A549 (cell line): ENCODE measurements at regions not wholly inside any gene's neighbourhood (a gene's known extent, or its start where the extent isn't known, plus 50 kb on each side); places are given as distances from the start of the nearest gene placed in this dataset.

ENCODE experiments used
- ATAC-seq, 2 experiments: fragments of 200-7000 bp in 1 of 2; fragments of >200 bp in 1 of 2; cut with Nextera tagmentation in 1 of 2; cut with Tn5 transposase in 1 of 2; 3 replicates each; pipeline versions ENCODE4 v1.8.0 to v1.9.1; 2018 to 2020; ENCODE audit warnings: mild to moderate bottlenecking in 1 of 2, moderate library complexity in 1 of 2
- CTCF ChIA-PET: fragments of 300-600 bp; sonication (Branson Sonifier 250); formaldehyde crosslinking; extraction: SDS; loops from one replicate; lab custom pipeline; 2021; ENCODE audit warnings: antibody characterized with exemption, inconsistent platforms; lab: Yijun Ruan, JAX
- POLR2A ChIA-PET: fragments of 350-600 bp; formaldehyde crosslinking; extraction: SDS; loops from one replicate; lab custom pipeline; 2021; ENCODE audit warnings: antibody characterized with exemption, inconsistent platforms; lab: Yijun Ruan, JAX
- DNase-seq, 2 experiments: peaks; one replicate each; pipeline versions ENCODE4 v3.0.0 to v3.0.0-alpha.2; 2011 to 2016; ENCODE audit warnings: low read depth in 1 of 2, low spot score in 1 of 2
- FAIRE-seq: peaks from 2 replicates; lab custom pipeline; 2011; peaks lifted over from hg19 to GRCh38; lab: Jason Lieb, UNC
- H3K27ac ChIP-seq, 2 experiments: fragments of >200 bp; sonication (Bioruptor Twin); formaldehyde crosslinking; 3 replicates each; pipeline ENCODE4 v1.5.1; 2016 to 2017
- H3K4me1 ChIP-seq: fragments of >200 bp; sonication (Bioruptor Twin); formaldehyde crosslinking; 3 replicates; pipeline ENCODE4 v1.6.1; 2016
- H3K4me2 ChIP-seq: fragments of >200 bp; sonication (Bioruptor Twin); formaldehyde crosslinking; 3 replicates; pipeline ENCODE4 v1.6.1; 2016
- H3K4me3 ChIP-seq: fragments of >200 bp; sonication (Bioruptor Twin); formaldehyde crosslinking; 3 replicates; pipeline ENCODE4 v1.5.1; 2016
- H3K9me3 ChIP-seq: fragments of >200 bp; sonication (Bioruptor Twin); formaldehyde crosslinking; 3 replicates; pipeline ENCODE4 v1.6.1; 2016
- CBX2 ChIP-seq: fragments of 200-600 bp; sonication (generic); IDR thresholded peaks from 2 replicates; pipeline ENCODE4 v1.6.1; 2016; ENCODE audit warnings: low read depth, mild to moderate bottlenecking, borderline replicate concordance
- CBX8 ChIP-seq: fragments of 200-600 bp; sonication (generic); IDR thresholded peaks from 2 replicates; pipeline ENCODE4 v1.6.1; 2016
- ESRRA ChIP-seq: fragments of 150-350 bp; IDR thresholded peaks from 2 replicates; pipeline ENCODE4 v1.6.1; 2014; ENCODE audit warnings: mild to moderate bottlenecking, low read length, borderline replicate concordance
- FOSB ChIP-seq: fragments of 250-450 bp; sonication (Bioruptor Pico); IDR thresholded peaks from 2 replicates; pipeline ENCODE4 v1.5.0; 2020; ENCODE audit warnings: mild to moderate bottlenecking, moderate library complexity
- HOXA7 ChIP-seq: fragments of 250-450 bp; sonication (Bioruptor Pico); IDR thresholded peaks from 2 replicates; pipeline ENCODE4 v1.5.0; 2020; ENCODE audit warnings: mild to moderate bottlenecking, moderate library complexity
- HOXB13 ChIP-seq: fragments of 250-450 bp; sonication (Bioruptor Pico); IDR thresholded peaks from 2 replicates; pipeline ENCODE4 v1.5.0; 2020; ENCODE audit warnings: low read depth, mild to moderate bottlenecking, moderate library complexity
- JUN ChIP-seq, 2 experiments: fragments of >200 bp; sonication (Bioruptor Twin); formaldehyde crosslinking; IDR thresholded peaks; 2 replicates in 1 of 2; 3 replicates in 1 of 2; pipeline ENCODE4 v1.6.1; 2016 to 2017
- KDM1A ChIP-seq: fragments of 200-600 bp; sonication (generic); IDR thresholded peaks from 2 replicates; pipeline ENCODE4 v1.6.1; 2016; ENCODE audit warnings: low read depth, mild to moderate bottlenecking
- MAFK ChIP-seq: fragments of 450-650 bp; IDR thresholded peaks from 2 replicates; pipeline ENCODE4 v1.6.1; 2014; ENCODE audit not compliant: partially characterized antibody
- MAZ ChIP-seq: fragments of 150-350 bp; IDR thresholded peaks from 2 replicates; pipeline ENCODE4 v1.6.1; 2014; ENCODE audit warnings: antibody characterized with exemption, low read depth, low read length, borderline replicate concordance
- RAD21 ChIP-seq, 2 experiments: fragments of >200 bp in 1 of 2; sonication (Bioruptor Twin) in 1 of 2; formaldehyde crosslinking in 1 of 2; IDR thresholded peaks in 1 of 2; conservative IDR thresholded peaks in 1 of 2; 2 replicates in 1 of 2; 3 replicates in 1 of 2; pipeline ENCODE4 v1.6.1; 2012 to 2018; ENCODE audit warnings: inconsistent platforms in 1 of 2
- RCOR1 ChIP-seq: fragments of 150-350 bp; IDR thresholded peaks from 2 replicates; pipeline ENCODE4 v1.6.1; 2014; ENCODE audit warnings: antibody characterized with exemption, low read length, low read depth
- SREBF2 ChIP-seq: fragments of 450-650 bp; IDR thresholded peaks from 2 replicates; pipeline ENCODE4 v1.6.1; 2014; ENCODE audit warnings: mild to moderate bottlenecking, moderate library complexity
- ZFP36 ChIP-seq: fragments of 450-650 bp; IDR thresholded peaks from 2 replicates; pipeline ENCODE4 v1.6.1; 2014; ENCODE audit warnings: borderline replicate concordance; ENCODE audit not compliant: partially characterized antibody
- WGBS: methylation state at CpG from one replicate; pipeline ENCODE4 v1.1.6; 2017; ENCODE audit errors: missing lambda C conversion rate; 5-methylcytosine and 5-hydroxymethylcytosine counted together
- TF ChIP-seq, protein P1 (sequence below): fragments of 450-650 bp; IDR thresholded peaks from 2 replicates; pipeline ENCODE4 v1.6.1; 2014; ENCODE audit warnings: antibody characterized with exemption
- TF ChIP-seq, protein P2 (sequence below): fragments of >200 bp; sonication (Bioruptor Twin); formaldehyde crosslinking; IDR thresholded peaks from 3 replicates; pipeline ENCODE4 v1.5.1; 2016
- TF ChIP-seq, protein P3 (sequence below): fragments of 150-350 bp; IDR thresholded peaks from 2 replicates; pipeline ENCODE4 v1.6.1; 2014; ENCODE audit warnings: low read depth, mild to moderate bottlenecking, low read length
- TF ChIP-seq, protein P4 (sequence below): fragments of 250-450 bp; sonication (Bioruptor Pico); IDR thresholded peaks from 2 replicates; pipeline ENCODE4 v1.5.0; 2021; ENCODE audit warnings: mild to moderate bottlenecking, moderate library complexity, borderline replicate concordance
- TF ChIP-seq, protein P5 (sequence below): IDR thresholded peaks from 2 replicates; pipeline ENCODE4 v1.6.1; 2012; ENCODE audit warnings: low read depth, borderline replicate concordance

DNA sequence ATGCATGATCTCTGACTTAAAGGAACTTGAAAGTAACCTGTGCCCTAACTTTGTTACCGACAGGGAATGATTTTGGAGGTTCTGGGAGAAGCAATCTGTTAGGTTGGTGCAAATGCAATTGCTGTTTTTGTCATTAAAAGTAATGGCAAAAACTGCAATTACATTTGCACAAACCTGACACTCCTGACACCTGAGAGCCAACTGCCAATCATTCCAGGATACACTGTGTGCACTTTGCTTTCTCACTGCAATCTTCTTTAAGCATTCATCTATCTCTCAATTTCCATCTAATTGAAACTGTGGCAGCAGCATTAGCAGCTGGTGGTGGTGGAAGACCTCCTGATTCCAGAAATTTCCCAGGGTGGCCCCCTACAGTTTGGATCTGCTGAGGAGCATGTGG, 87.6 kb upstream of the CYP1B1 start (continued):
- TF ChIP-seq HOXB13, result no peak
- TF ChIP-seq CBX8, result no peak
- no peak for TF ChIP-seq SREBF2

DNA sequence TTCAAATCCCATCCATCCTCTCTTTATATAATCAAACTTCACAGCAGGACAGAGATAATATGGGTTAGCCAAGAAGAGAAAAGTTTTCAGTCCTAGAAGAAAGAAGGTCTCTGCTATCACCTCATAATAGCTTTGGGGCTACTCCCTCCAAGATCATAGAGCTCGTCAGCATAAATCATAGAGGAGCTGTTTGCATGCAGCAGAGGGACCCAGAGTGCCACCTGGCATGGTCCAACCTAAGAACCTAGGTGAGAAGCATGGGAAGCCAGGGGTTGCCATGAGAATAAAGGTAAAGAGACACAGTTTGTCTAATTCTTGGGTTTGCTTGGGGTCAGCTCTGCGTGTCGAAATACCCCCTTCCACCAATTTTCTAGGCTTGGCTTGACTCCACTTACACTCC, 87.1 kb upstream of the CYP1B1 start:
- POLR2A ChIA-PET, result no interaction called here
- 36% methylated on average over 3 of the region's 3 CpGs for WGBS
- DNase-seq (peak in 1 of 2 experiments; percentile 29), FAIRE-seq (no peak), ATAC-seq (peak; percentile 68 to 70; a peak in 3 of 6 replicates)
- H3K4me1 ChIP-seq, result no peaks in the 10 kb centered on the region
- no peak overlapping the region for H3K4me2 ChIP-seq
- no peak overlapping the region for H3K4me3 ChIP-seq
- CTCF ChIA-PET, result interaction anchor here (0.7 to 3.2 kb wide), 3 partner anchors 11 to 593 kb away, joined by 3 to 8 read pairs (median 3); no protein-coding TSS in a partner anchor
- no peak overlapping the region for H3K27ac ChIP-seq
- TF ChIP-seq, protein P1, sequence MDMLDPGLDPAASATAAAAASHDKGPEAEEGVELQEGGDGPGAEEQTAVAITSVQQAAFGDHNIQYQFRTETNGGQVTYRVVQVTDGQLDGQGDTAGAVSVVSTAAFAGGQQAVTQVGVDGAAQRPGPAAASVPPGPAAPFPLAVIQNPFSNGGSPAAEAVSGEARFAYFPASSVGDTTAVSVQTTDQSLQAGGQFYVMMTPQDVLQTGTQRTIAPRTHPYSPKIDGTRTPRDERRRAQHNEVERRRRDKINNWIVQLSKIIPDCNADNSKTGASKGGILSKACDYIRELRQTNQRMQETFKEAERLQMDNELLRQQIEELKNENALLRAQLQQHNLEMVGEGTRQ, result no peak
- TF ChIP-seq, protein P2, sequence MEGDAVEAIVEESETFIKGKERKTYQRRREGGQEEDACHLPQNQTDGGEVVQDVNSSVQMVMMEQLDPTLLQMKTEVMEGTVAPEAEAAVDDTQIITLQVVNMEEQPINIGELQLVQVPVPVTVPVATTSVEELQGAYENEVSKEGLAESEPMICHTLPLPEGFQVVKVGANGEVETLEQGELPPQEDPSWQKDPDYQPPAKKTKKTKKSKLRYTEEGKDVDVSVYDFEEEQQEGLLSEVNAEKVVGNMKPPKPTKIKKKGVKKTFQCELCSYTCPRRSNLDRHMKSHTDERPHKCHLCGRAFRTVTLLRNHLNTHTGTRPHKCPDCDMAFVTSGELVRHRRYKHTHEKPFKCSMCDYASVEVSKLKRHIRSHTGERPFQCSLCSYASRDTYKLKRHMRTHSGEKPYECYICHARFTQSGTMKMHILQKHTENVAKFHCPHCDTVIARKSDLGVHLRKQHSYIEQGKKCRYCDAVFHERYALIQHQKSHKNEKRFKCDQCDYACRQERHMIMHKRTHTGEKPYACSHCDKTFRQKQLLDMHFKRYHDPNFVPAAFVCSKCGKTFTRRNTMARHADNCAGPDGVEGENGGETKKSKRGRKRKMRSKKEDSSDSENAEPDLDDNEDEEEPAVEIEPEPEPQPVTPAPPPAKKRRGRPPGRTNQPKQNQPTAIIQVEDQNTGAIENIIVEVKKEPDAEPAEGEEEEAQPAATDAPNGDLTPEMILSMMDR, result no peak
- no peak for TF ChIP-seq KDM1A
- TF ChIP-seq, protein P3, sequence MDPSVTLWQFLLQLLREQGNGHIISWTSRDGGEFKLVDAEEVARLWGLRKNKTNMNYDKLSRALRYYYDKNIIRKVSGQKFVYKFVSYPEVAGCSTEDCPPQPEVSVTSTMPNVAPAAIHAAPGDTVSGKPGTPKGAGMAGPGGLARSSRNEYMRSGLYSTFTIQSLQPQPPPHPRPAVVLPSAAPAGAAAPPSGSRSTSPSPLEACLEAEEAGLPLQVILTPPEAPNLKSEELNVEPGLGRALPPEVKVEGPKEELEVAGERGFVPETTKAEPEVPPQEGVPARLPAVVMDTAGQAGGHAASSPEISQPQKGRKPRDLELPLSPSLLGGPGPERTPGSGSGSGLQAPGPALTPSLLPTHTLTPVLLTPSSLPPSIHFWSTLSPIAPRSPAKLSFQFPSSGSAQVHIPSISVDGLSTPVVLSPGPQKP, result no peak
- TF ChIP-seq, protein P4, sequence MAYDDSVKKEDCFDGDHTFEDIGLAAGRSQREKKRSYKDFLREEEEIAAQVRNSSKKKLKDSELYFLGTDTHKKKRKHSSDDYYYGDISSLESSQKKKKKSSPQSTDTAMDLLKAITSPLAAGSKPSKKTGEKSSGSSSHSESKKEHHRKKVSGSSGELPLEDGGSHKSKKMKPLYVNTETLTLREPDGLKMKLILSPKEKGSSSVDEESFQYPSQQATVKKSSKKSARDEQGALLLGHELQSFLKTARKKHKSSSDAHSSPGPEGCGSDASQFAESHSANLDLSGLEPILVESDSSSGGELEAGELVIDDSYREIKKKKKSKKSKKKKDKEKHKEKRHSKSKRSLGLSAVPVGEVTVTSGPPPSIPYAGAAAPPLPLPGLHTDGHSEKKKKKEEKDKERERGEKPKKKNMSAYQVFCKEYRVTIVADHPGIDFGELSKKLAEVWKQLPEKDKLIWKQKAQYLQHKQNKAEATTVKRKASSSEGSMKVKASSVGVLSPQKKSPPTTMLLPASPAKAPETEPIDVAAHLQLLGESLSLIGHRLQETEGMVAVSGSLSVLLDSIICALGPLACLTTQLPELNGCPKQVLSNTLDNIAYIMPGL (CRISPR knock-in tag), result no peak
- peak; percentile 20 to 31; a peak in 2 of 5 replicates for TF ChIP-seq RAD21 (conservative IDR thresholded peaks at IDR 0.05 in 1 of 2, IDR thresholded peaks at IDR 0.05 in 1 of 2)
- TF ChIP-seq HOXB13, result no peak
- TF ChIP-seq MAFK, result no peak
- no peak for TF ChIP-seq CBX2
- no peaks in the 10 kb centered on the region for H3K9me3 ChIP-seq

DNA sequence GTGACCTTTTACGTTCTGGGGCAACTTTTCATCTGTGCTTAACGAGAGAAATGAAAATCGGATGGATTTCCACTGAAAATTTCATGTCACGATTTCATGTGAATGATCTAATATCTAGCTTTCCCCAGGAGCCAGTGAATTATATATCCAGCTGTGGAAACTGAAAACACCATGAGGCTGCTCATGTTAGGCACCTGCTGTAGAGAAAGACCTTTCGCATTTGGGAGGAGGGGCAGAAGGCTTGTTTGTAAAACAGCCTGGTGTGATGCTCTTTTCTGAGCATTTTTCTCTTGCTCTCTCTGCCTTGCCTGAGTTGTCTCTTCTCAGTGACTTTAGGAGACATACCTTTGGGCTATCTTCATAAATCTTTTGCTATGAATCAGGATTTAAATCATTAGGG, 84.6 kb upstream of the CYP1B1 start:
- WGBS, result 72% methylated on average over 5 of the region's 5 CpGs
- Histone ChIP-seq H3K27ac (no peak overlapping the region), H3K4me2 (no peak overlapping the region)
- POLR2A ChIA-PET, result no interaction called here
- ATAC-seq, result no peak
- TF ChIP-seq HOXB13, result no peak
- TF ChIP-seq, protein P1, result no peak
- TF ChIP-seq, all 56 proteins: peak for 0
- Histone ChIP-seq H3K4me1 (no peaks in the 10 kb centered on the region), H3K9me3 (no peaks in the 10 kb centered on the region), H3K4me3 (no peak overlapping the region)
- CTCF ChIA-PET, result interaction anchor here (1.5 kb wide), 1 partner anchor 114 kb away, joined by 3 read pairs; no protein-coding TSS in a partner anchor
- DNase-seq, result no peak
- no peak for FAIRE-seq

DNA sequence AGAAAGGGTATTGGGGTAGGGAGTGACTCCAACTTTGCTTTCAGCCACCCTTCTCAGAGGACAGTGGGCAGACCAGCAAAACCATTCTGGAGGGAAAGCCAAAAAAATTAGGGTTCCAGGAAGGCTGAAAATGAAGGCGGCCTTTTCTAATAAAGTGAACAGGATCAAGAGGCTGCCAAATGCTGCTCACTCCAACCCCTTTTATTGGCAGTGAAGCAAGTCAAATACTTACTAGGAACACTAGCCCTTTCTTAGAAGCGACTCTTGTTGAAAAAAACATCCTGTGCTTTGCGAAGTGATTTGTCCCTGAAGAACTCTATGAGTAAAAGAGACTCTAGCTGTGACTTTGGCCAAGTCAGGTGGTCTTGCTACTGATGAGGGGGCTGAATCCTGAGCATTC, 83.6 kb upstream of the CYP1B1 start:
- H3K27ac ChIP-seq, result no peak overlapping the region
- CTCF ChIA-PET, result no interaction called here
- TF ChIP-seq FOSB (CRISPR knock-in tag) (no peak), ESRRA (no peak), HOXA7 (CRISPR knock-in tag) (no peak), MAZ (no peak), ZFP36 (no peak), JUN (IDR thresholded peaks at IDR 0.05) (no peak), RCOR1 (no peak)
- TF ChIP-seq, protein P5, sequence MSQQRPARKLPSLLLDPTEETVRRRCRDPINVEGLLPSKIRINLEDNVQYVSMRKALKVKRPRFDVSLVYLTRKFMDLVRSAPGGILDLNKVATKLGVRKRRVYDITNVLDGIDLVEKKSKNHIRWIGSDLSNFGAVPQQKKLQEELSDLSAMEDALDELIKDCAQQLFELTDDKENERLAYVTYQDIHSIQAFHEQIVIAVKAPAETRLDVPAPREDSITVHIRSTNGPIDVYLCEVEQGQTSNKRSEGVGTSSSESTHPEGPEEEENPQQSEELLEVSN, result no peak
- TF ChIP-seq, all 56 proteins: peak for 0
- Histone ChIP-seq H3K9me3 (no peaks in the 10 kb centered on the region), H3K4me2 (no peak overlapping the region), H3K4me1 (no peaks in the 10 kb centered on the region), H3K4me3 (no peak overlapping the region)
- FAIRE-seq (no peak), ATAC-seq (no peak), DNase-seq (no peak)
- 53% methylated on average over 3 of the region's 3 CpGs for WGBS
- POLR2A ChIA-PET, result no interaction called here
